Kidney (tissue), 13 donors: ENCODE measurements at regions not wholly inside any gene's neighbourhood (a gene's known extent, or its start where the extent isn't known, plus 50 kb on each side); places are given as distances from the start of the nearest gene placed in this dataset.

Source experiments
- DNase-seq, 5 donors: peaks; one replicate each; pipeline ENCODE4 v3.0.0-alpha.2; 2013 to 2020
- FAIRE-seq: peaks from 2 replicates; lab custom pipeline; 2012; peaks lifted over from hg19 to GRCh38; lab: Jason Lieb, UNC
- H3K27ac ChIP-seq, 2 donors: one replicate each; pipeline ENCODE4 v1.7.0; 2013; ENCODE audit warnings: low read depth in 2 of 2, low read length in 2 of 2, inconsistent platforms in 1 of 2
- H3K27me3 ChIP-seq: one replicate; pipeline ENCODE4 v1.7.1; 2013; ENCODE audit warnings: low read length, inconsistent platforms; ENCODE audit not compliant: control insufficient read depth, insufficient read depth
- H3K36me3 ChIP-seq, 3 donors: one replicate each; pipeline versions ENCODE4 v1.7.0 to v1.7.1; 2013; ENCODE audit warnings: low read length in 3 of 3, control low read depth in 1 of 3, inconsistent platforms in 1 of 3; ENCODE audit not compliant: insufficient read depth in 3 of 3, control insufficient read depth in 2 of 3
- H3K4me1 ChIP-seq, 3 donors: one replicate each; pipeline versions ENCODE4 v1.7.0 to v1.7.1; 2013; ENCODE audit warnings: low read length in 3 of 3, inconsistent platforms in 1 of 3, low read depth in 1 of 3; ENCODE audit not compliant: control insufficient read depth in 2 of 3, insufficient read depth in 2 of 3
- H3K4me3 ChIP-seq, 3 donors: one replicate each; pipeline versions ENCODE4 v1.7.0 to v1.8.1; 2013; ENCODE audit warnings: low read length in 3 of 3, control low read depth in 1 of 3, inconsistent platforms in 1 of 3
- H3K9ac ChIP-seq, 3 donors: one replicate each; pipeline versions ENCODE4 v1.7.0 to v1.7.1; 2013; ENCODE audit warnings: low read length in 3 of 3, control low read depth in 1 of 3, inconsistent platforms in 1 of 3
- H3K9me3 ChIP-seq, 3 donors: one replicate each; pipeline versions ENCODE4 v1.7.0 to v1.7.1; 2013; ENCODE audit warnings: low read length in 3 of 3, control low read depth in 1 of 3, inconsistent platforms in 1 of 3; ENCODE audit not compliant: control insufficient read depth in 2 of 3, insufficient read depth in 1 of 3
- CTCF ChIP-seq: IDR thresholded peaks from 3 replicates; pipeline ENCODE4 v1.5.1; 2012; ENCODE audit warnings: mild to moderate bottlenecking, moderate library complexity, borderline replicate concordance; ENCODE audit not compliant: insufficient read depth; ENCODE audit errors: extremely low read depth
- intact Hi-C: fragments of 100-400 bp; cut with DNase I; formaldehyde crosslinking; loops from one replicate; pipeline ENCODE4 v1.11.1; 2022
- donor health status: control.
- donor health status: control.
- donor health status: control.
- donor health status: control.
- donor health status: control.
- donor health status: DM: yes; HTN: yes; CAD: no.
- donor health status: Normal renal cell carcinoma (clear cell type).

- Histone ChIP-seq H3K9me3 (no peaks in the 10 kb centered on the region), H3K27me3 (no peaks in the 10 kb centered on the region)
- DNase-seq = no peak
Measured at GRCh38 chr11:91686700-91687099, 537.9 kb upstream of the FAT3 start.

GRCh38 chr11:91686281-91686680, 538.3 kb upstream of the FAT3 start:
- no peaks in the 10 kb centered on the region for H3K9me3 ChIP-seq
- no peak for TF ChIP-seq CTCF

More at GRCh38 chr11:91686700-91687099, 537.9 kb upstream of the FAT3 start:
- Histone ChIP-seq H3K9ac (no peak overlapping the region), H3K4me3 (no peak overlapping the region), H3K4me1 (no peaks in the 10 kb centered on the region), H3K36me3 (no peaks in the 10 kb centered on the region), H3K27ac (no peak overlapping the region)
- intact Hi-C loops = no loop called here
- no peak for TF ChIP-seq CTCF
- FAIRE-seq = no peak

GRCh38 chr11:91673705-91674104, 550.9 kb upstream of the FAT3 start:
- intact Hi-C loops = no loop called here
- H3K4me3 ChIP-seq = no peak overlapping the region
- H3K9me3 ChIP-seq = no peaks in the 10 kb centered on the region
- H3K9ac ChIP-seq = no peak overlapping the region
- no peaks in the 10 kb centered on the region for H3K36me3 ChIP-seq
- no peak for FAIRE-seq
- no peak for TF ChIP-seq CTCF
- no peaks in the 10 kb centered on the region for H3K4me1 ChIP-seq
- no peaks in the 10 kb centered on the region for H3K27me3 ChIP-seq
- DNase-seq = no peak
- H3K27ac ChIP-seq = no peak overlapping the region

More at GRCh38 chr11:91686281-91686680, 538.3 kb upstream of the FAT3 start:
- Histone ChIP-seq H3K4me1 (no peaks in the 10 kb centered on the region), H3K36me3 (no peaks in the 10 kb centered on the region), H3K9ac (no peak overlapping the region), H3K27ac (no peak overlapping the region), H3K4me3 (no peak overlapping the region), H3K27me3 (no peaks in the 10 kb centered on the region)
- intact Hi-C loops = no loop called here
- FAIRE-seq (no peak), DNase-seq (no peak)

GRCh38 chr11:91664521-91664920, 560.1 kb upstream of the FAT3 start:
- no peak for TF ChIP-seq CTCF
- DNase-seq (no peak), FAIRE-seq (no peak)
- no peak overlapping the region for H3K27ac ChIP-seq
- H3K36me3 ChIP-seq = no peaks in the 10 kb centered on the region
- H3K4me3 ChIP-seq = no peak overlapping the region
- no peaks in the 10 kb centered on the region for H3K9me3 ChIP-seq
- H3K9ac ChIP-seq = no peak overlapping the region
- H3K27me3 ChIP-seq = no peaks in the 10 kb centered on the region
- intact Hi-C loops = no loop called here
- no peaks in the 10 kb centered on the region for H3K4me1 ChIP-seq
